K562 (cell line): ENCODE measurements at regions not wholly inside any gene's neighbourhood (a gene's known extent, or its start where the extent isn't known, plus 50 kb on each side); places are given as distances from the start of the nearest gene placed in this dataset.

ENCODE experiments used
- ATAC-seq: fragments of 200-7000 bp; cut with Tn5 transposase; 3 replicates; pipeline ENCODE4 v1.9.1; 2020; ENCODE audit warnings: moderate library complexity
- BruUV-seq: library from RNA; stranded (reverse); fragments of 400-500 nt; replicated peaks from 2 replicates; lab custom pipeline; 2021; lab: Mats Ljungman, UMichigan
- CTCF ChIA-PET: fragments of 300-600 bp; formaldehyde crosslinking; extraction: SDS; loops from one replicate; lab custom pipeline; 2021; ENCODE audit warnings: low intra/inter-chr PET ratio; lab: Yijun Ruan, JAX
- POLR2A ChIA-PET: fragments of 300-600, 350-650 bp; sonication (Branson Sonifier 250); formaldehyde crosslinking; extraction: SDS; loops from one replicate; lab custom pipeline; 2021; ENCODE audit warnings: antibody characterized with exemption, inconsistent platforms; lab: Yijun Ruan, JAX
- DNase-seq, 4 experiments: peaks; one replicate each; pipeline versions ENCODE4 v3.0.0 to v3.0.0-alpha.2; 2011 to 2018; ENCODE audit warnings: low spot score in 3 of 4, mixed read lengths in 3 of 4; ENCODE audit errors: extremely low read depth in 1 of 4
- FAIRE-seq: peaks from 2 replicates; lab custom pipeline; 2011; peaks lifted over from hg19 to GRCh38; lab: Jason Lieb, UNC
- H2AFZ ChIP-seq: 2 replicates; pipeline ENCODE4 v1.6.0; 2011; ENCODE audit warnings: low read depth, low read length, control low read depth, inconsistent platforms
- H3K27ac ChIP-seq: fragments of 200-600 bp; 3 replicates; pipeline ENCODE4 v1.8.0; 2011; ENCODE audit warnings: low read depth, mild to moderate bottlenecking, control low read depth, inconsistent platforms, low read length, moderate library complexity, mixed read lengths; ENCODE audit errors: extremely low read depth
- H3K27me3 ChIP-seq, 2 experiments: fragments of 300-600 bp in 1 of 2; 2 replicates in 1 of 2; 3 replicates in 1 of 2; pipeline versions ENCODE4 v1.6.0 to v1.8.0; 2011; ENCODE audit warnings: inconsistent platforms in 2 of 2, low read length in 2 of 2, mild to moderate bottlenecking in 1 of 2, mixed read lengths in 1 of 2, moderate library complexity in 1 of 2; ENCODE audit not compliant: control insufficient read depth in 2 of 2, insufficient read depth in 2 of 2
- H3K36me3 ChIP-seq: fragments of 300-600 bp; 3 replicates; pipeline ENCODE4 v1.8.0; 2011; ENCODE audit warnings: mild to moderate bottlenecking, low read length, inconsistent platforms; ENCODE audit not compliant: control insufficient read depth, insufficient read depth
- H3K4me1 ChIP-seq, 2 experiments: fragments of 200-600 bp in 1 of 2; replicated peaks in 1 of 2; 2 replicates in 1 of 2; 3 replicates in 1 of 2; pipeline versions ENCODE4 v1.5.1 to v1.8.0; 2011; ENCODE audit warnings: inconsistent platforms in 2 of 2, low read length in 2 of 2, mild to moderate bottlenecking in 1 of 2, mixed read lengths in 1 of 2, moderate library complexity in 1 of 2; ENCODE audit not compliant: control insufficient read depth in 2 of 2, insufficient read depth in 2 of 2
- H3K4me2 ChIP-seq: 2 replicates; pipeline ENCODE4 v1.6.1; 2011; ENCODE audit warnings: low read length, control low read depth, inconsistent platforms, mixed read lengths; ENCODE audit not compliant: insufficient read depth
- H3K4me3 ChIP-seq: fragments of 200-600 bp; sonication (generic), shearing (Covaris generic); 2 replicates; pipeline ENCODE4 v1.5.1; 2016; ENCODE audit warnings: control low read depth, inconsistent platforms
- H3K79me2 ChIP-seq: fragments of 200-600 bp; 3 replicates; pipeline ENCODE4 v1.8.0; 2011; ENCODE audit warnings: low read length, inconsistent platforms; ENCODE audit not compliant: control insufficient read depth, insufficient read depth
- H3K9ac ChIP-seq, 2 experiments: 2 replicates each; pipeline versions ENCODE4 v1.6.0 to v1.6.1; 2011; ENCODE audit warnings: low read depth in 2 of 2, low read length in 2 of 2, control low read depth in 1 of 2, inconsistent platforms in 1 of 2, mild to moderate bottlenecking in 1 of 2, mixed read lengths in 1 of 2; ENCODE audit not compliant: insufficient read depth in 1 of 2
- H3K9me1 ChIP-seq: one replicate; pipeline ENCODE4 v1.6.0; 2011; ENCODE audit warnings: inconsistent platforms, mild to moderate bottlenecking, low read length, moderate library complexity; ENCODE audit not compliant: control insufficient read depth, insufficient read depth
- H3K9me3 ChIP-seq: replicated peaks from 2 replicates; pipeline ENCODE4 v1.5.1; 2011; ENCODE audit warnings: low read depth, low read length, inconsistent platforms; ENCODE audit not compliant: control insufficient read depth, insufficient read depth
- H4K20me1 ChIP-seq: replicated peaks from 2 replicates; pipeline ENCODE4 v1.6.1; 2011; ENCODE audit warnings: low read length, inconsistent platforms, mixed read lengths; ENCODE audit not compliant: control insufficient read depth, insufficient read depth
- ARNT ChIP-seq, 2 experiments: fragments of 450-650 bp; IDR thresholded peaks; 2 replicates each; pipeline ENCODE4 v1.6.1; 2016; ENCODE audit warnings: mild to moderate bottlenecking in 1 of 2
- DIDO1 ChIP-seq: fragments of 450-650 bp; IDR thresholded peaks from 2 replicates; pipeline ENCODE4 v1.6.1; 2016; ENCODE audit warnings: low read depth, missing biosample characterization, missing genetic modification characterization
- DNMT1 ChIP-seq: fragments of 450-650 bp; IDR thresholded peaks from 2 replicates; pipeline ENCODE4 v1.6.1; 2016; ENCODE audit warnings: antibody characterized with exemption, mild to moderate bottlenecking
- MECOM ChIP-seq: fragments of 250-450 bp; sonication (Bioruptor Pico); IDR thresholded peaks from 2 replicates; pipeline ENCODE4 v1.8.0; 2022; ENCODE audit warnings: inconsistent platforms
- ZSCAN32 ChIP-seq: fragments of 450-650 bp; formaldehyde crosslinking; IDR thresholded peaks from 2 replicates; pipeline ENCODE4 v1.4.0; 2020; ENCODE audit warnings: mild to moderate bottlenecking, moderate library complexity
- WGBS: fragments of 100-300 bp; shearing (Covaris generic); methylation state at CpG from one replicate; pipeline ENCODE4 v1.1.6; 2016; ENCODE audit warnings: low coverage, mixed read lengths; ENCODE audit not compliant: insufficient coverage; ENCODE audit errors: missing lambda C conversion rate; 5-methylcytosine and 5-hydroxymethylcytosine counted together
- in situ Hi-C: fragments of 300-500 bp; cut with MboI; formaldehyde crosslinking; loops from 4 replicates; pipeline ENCODE4 v1.15.0; 2018; ENCODE audit warnings: inconsistent platforms, mixed read lengths
- intact Hi-C: fragments of 100-400 bp; cut with micrococcal nuclease; formaldehyde crosslinking; loops from 2 replicates; pipeline ENCODE4 v1.14.2; 2022
- TF ChIP-seq, protein P1 (sequence below): fragments of 250-450 bp; sonication (Bioruptor Pico); IDR thresholded peaks from 2 replicates; pipeline ENCODE4 v1.5.1; 2021; ENCODE audit warnings: mild to moderate bottlenecking
- TF ChIP-seq, protein P2 (sequence below): fragments of 250-450 bp; sonication (Bioruptor Pico); IDR thresholded peaks from 2 replicates; pipeline ENCODE4 v1.8.0; 2021; ENCODE audit warnings: moderate library complexity, mild to moderate bottlenecking, inconsistent platforms
- TF ChIP-seq, protein P3 (sequence below): fragments of 450-650 bp; IDR thresholded peaks from 2 replicates; pipeline ENCODE4 v1.6.1; 2016; ENCODE audit warnings: low read depth
- TF ChIP-seq, protein P4 (sequence below): fragments of 450-650 bp; conservative IDR thresholded peaks from 2 replicates; pipeline ENCODE4 v1.6.1; 2016; ENCODE audit warnings: missing genetic modification characterization, low read depth, mild to moderate bottlenecking, control low read depth, missing compliant biosample characterization

DNA sequence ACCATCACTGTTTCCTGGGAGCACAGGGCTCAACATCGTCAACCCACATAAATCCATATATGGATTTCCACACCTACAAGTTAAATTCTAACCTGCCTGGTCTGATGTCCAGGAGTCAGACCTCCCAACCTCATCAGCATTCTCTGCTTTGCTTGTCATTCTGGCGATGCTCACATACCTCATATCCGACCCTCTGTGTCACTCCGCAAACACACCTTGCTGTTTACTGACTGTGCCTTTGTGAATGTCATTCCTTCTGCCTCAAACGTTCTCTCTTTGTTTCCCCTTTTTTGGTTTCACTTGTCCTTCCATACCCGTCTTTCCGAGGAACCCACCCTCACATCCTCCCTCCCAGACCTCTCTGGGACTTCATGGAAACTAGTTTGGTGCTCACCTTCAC, 187.1 kb downstream of the ACTR3 start:
- no peaks in the 10 kb centered on the region for H3K27me3 ChIP-seq
- ChIA-PET CTCF (no interaction called here), POLR2A (no interaction called here)
- no TSS peak for BruUV-seq
- no peaks in the 10 kb centered on the region for H3K36me3 ChIP-seq
- DNase-seq: no peak
- 4% methylated on average over 6 of the region's 7 CpGs for WGBS
- ATAC-seq: no peak
- H3K4me2 ChIP-seq: no peak overlapping the region
- H3K79me2 ChIP-seq: no peaks in the 10 kb centered on the region
- no peaks in the 10 kb centered on the region for H3K9me3 ChIP-seq
- no peak overlapping the region for H3K27ac ChIP-seq
- H2AFZ ChIP-seq: no peak overlapping the region
- intact Hi-C loops: no loop called here
- no peak overlapping the region for H3K4me3 ChIP-seq
- no peak overlapping the region for H3K9ac ChIP-seq
- no peaks in the 10 kb centered on the region for H3K4me1 ChIP-seq
- no peaks in the 10 kb centered on the region for H4K20me1 ChIP-seq
- FAIRE-seq: no peak
- no peaks in the 10 kb centered on the region for H3K9me1 ChIP-seq
- in situ Hi-C loops: no loop called here
- TF ChIP-seq, protein P1, sequence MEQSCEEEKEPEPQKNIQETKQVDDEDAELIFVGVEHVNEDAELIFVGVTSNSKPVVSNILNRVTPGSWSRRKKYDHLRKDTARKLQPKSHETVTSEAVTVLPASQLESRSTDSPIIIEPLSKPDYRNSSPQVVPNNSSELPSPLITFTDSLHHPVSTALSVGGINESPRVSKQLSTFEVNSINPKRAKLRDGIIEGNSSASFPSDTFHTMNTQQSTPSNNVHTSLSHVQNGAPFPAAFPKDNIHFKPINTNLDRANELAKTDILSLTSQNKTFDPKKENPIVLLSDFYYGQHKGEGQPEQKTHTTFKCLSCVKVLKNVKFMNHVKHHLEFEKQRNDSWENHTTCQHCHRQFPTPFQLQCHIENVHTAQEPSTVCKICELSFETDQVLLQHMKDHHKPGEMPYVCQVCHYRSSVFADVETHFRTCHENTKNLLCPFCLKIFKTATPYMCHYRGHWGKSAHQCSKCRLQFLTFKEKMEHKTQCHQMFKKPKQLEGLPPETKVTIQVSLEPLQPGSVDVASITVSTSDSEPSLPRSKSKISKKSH (CRISPR knock-in tag): no peak
- TF ChIP-seq ZSCAN32 (CRISPR knock-in tag) (no peak), MECOM (no peak), ARNT (IDR thresholded peaks at IDR 0.05) (no peak), DIDO1 (tag) (no peak), DNMT1 (no peak)
- TF ChIP-seq, protein P2, sequence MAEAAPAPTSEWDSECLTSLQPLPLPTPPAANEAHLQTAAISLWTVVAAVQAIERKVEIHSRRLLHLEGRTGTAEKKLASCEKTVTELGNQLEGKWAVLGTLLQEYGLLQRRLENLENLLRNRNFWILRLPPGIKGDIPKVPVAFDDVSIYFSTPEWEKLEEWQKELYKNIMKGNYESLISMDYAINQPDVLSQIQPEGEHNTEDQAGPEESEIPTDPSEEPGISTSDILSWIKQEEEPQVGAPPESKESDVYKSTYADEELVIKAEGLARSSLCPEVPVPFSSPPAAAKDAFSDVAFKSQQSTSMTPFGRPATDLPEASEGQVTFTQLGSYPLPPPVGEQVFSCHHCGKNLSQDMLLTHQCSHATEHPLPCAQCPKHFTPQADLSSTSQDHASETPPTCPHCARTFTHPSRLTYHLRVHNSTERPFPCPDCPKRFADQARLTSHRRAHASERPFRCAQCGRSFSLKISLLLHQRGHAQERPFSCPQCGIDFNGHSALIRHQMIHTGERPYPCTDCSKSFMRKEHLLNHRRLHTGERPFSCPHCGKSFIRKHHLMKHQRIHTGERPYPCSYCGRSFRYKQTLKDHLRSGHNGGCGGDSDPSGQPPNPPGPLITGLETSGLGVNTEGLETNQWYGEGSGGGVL: no peak
- TF ChIP-seq, protein P3, sequence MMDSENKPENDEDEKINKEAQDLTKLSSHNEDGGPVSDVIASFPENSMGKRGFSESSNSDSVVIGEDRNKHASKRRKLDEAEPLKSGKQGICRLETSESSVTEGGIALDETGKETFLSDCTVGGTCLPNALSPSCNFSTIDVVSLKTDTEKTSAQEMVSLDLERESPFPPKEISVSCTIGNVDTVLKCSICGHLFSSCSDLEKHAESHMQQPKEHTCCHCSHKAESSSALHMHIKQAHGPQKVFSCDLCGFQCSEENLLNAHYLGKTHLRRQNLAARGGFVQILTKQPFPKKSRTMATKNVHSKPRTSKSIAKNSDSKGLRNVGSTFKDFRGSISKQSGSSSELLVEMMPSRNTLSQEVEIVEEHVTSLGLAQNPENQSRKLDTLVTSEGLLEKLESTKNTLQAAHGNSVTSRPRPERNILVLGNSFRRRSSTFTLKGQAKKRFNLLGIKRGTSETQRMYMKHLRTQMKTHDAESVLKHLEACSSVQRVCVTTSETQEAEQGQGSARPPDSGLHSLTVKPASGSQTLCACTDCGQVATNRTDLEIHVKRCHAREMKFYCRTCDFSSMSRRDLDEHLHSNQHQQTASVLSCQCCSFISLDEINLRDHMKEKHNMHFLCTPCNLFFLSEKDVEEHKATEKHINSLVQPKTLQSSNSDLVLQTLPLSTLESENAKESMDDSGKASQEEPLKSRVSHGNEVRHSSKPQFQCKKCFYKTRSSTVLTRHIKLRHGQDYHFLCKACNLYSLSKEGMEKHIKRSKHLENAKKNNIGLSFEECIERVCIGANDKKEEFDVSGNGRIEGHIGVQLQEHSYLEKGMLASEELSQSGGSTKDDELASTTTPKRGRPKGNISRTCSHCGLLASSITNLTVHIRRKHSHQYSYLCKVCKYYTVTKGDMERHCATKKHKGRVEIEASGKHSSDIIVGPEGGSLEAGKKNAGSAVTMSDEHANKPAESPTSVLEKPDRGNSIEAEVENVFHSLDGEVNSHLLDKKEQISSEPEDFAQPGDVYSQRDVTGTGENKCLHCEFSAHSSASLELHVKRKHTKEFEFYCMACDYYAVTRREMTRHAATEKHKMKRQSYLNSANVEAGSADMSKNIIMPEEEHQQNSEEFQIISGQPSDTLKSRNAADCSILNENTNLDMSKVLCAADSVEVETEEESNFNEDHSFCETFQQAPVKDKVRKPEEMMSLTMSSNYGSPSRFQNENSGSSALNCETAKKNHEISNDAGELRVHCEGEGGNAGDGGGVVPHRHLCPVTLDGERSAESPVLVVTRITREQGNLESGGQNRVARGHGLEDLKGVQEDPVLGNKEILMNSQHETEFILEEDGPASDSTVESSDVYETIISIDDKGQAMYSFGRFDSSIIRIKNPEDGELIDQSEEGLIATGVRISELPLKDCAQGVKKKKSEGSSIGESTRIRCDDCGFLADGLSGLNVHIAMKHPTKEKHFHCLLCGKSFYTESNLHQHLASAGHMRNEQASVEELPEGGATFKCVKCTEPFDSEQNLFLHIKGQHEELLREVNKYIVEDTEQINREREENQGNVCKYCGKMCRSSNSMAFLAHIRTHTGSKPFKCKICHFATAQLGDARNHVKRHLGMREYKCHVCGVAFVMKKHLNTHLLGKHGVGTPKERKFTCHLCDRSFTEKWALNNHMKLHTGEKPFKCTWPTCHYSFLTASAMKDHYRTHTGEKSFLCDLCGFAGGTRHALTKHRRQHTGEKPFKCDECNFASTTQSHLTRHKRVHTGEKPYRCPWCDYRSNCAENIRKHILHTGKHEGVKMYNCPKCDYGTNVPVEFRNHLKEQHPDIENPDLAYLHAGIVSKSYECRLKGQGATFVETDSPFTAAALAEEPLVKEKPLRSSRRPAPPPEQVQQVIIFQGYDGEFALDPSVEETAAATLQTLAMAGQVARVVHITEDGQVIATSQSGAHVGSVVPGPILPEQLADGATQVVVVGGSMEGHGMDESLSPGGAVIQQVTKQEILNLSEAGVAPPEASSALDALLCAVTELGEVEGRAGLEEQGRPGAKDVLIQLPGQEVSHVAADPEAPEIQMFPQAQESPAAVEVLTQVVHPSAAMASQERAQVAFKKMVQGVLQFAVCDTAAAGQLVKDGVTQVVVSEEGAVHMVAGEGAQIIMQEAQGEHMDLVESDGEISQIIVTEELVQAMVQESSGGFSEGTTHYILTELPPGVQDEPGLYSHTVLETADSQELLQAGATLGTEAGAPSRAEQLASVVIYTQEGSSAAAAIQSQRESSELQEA: no peak
- TF ChIP-seq, protein P4, sequence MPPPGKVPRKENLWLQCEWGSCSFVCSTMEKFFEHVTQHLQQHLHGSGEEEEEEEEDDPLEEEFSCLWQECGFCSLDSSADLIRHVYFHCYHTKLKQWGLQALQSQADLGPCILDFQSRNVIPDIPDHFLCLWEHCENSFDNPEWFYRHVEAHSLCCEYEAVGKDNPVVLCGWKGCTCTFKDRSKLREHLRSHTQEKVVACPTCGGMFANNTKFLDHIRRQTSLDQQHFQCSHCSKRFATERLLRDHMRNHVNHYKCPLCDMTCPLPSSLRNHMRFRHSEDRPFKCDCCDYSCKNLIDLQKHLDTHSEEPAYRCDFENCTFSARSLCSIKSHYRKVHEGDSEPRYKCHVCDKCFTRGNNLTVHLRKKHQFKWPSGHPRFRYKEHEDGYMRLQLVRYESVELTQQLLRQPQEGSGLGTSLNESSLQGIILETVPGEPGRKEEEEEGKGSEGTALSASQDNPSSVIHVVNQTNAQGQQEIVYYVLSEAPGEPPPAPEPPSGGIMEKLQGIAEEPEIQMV: no peak
